Coronary artery (tissue), 2 donors: ENCODE measurements at regions not wholly inside any gene's neighbourhood (a gene's known extent, or its start where the extent isn't known, plus 50 kb on each side); places are given as distances from the start of the nearest gene placed in this dataset.

Source experiments
- DNase-seq: peaks from one replicate; pipeline ENCODE4 v3.0.0-alpha.2; 2017; ENCODE audit warnings: low spot score
- H3K27ac ChIP-seq, 2 donors: fragments of 200-600 bp; sonication (generic); one replicate each; pipeline ENCODE4 v1.5.1; 2016 to 2019
- H3K4me3 ChIP-seq: fragments of 200-600 bp; sonication (generic); 2 replicates; pipeline ENCODE4 v1.5.1; 2016; ENCODE audit warnings: mild to moderate bottlenecking, moderate library complexity
- CTCF ChIP-seq: fragments of 200-600 bp; sonication (generic); IDR thresholded peaks from one replicate; pipeline ENCODE4 v1.5.1; 2019; ENCODE audit warnings: antibody characterized with exemption

- peak; percentile 29 for DNase-seq
- Histone ChIP-seq H3K4me3 (no peak overlapping the region), H3K27ac (no peak overlapping the region)
- no peak for TF ChIP-seq CTCF
Observed at GRCh38 chr14:99118946-99119345, 153.1 kb downstream of the BCL11B start.
